Suprapubic skin (tissue), 4 donors: ENCODE measurements at regions not wholly inside any gene's neighbourhood (a gene's known extent, or its start where the extent isn't known, plus 50 kb on each side); places are given as distances from the start of the nearest gene placed in this dataset.

Experiments used
- CTCF ChIP-seq, 2 donors: fragments of 200-600 bp in 1 of 2; fragments of 450-650 bp in 1 of 2; sonication (generic) in 1 of 2; IDR thresholded peaks; one replicate each; pipeline ENCODE4 v1.5.1; 2016 to 2019; ENCODE audit warnings: antibody characterized with exemption in 2 of 2, mild to moderate bottlenecking in 1 of 2, moderate library complexity in 1 of 2
- EP300 ChIP-seq: sonication (generic); formaldehyde crosslinking; IDR thresholded peaks from one replicate; pipeline ENCODE4 v1.6.1; 2017; ENCODE audit warnings: antibody characterized with exemption
- POLR2A ChIP-seq, 2 donors: fragments of 450-650 bp; IDR thresholded peaks; one replicate each; pipeline ENCODE4 v1.6.1; 2017; ENCODE audit warnings: antibody characterized with exemption in 2 of 2, mild to moderate bottlenecking in 2 of 2, moderate library complexity in 2 of 2
- POLR2AphosphoS5 ChIP-seq, 3 donors: sonication (generic); formaldehyde crosslinking; IDR thresholded peaks; one replicate each; pipeline ENCODE4 v1.6.1; 2017; ENCODE audit warnings: antibody characterized with exemption in 3 of 3

GRCh38 chr3:44125246-44125645 is 116.4 kb upstream of the TOPAZ1 start:
- TF ChIP-seq CTCF (IDR thresholded peaks at IDR 0.05) (no peak), POLR2A (IDR thresholded peaks at IDR 0.05) (no peak), POLR2AphosphoS5 (IDR thresholded peaks at IDR 0.05) (no peak), EP300 (no peak)
